ENCODE measurements at regions not wholly inside any gene's neighbourhood (a gene's known extent, or its start where the extent isn't known, plus 50 kb on each side); places are given as distances from the start of the nearest gene placed in this dataset.

DNA sequence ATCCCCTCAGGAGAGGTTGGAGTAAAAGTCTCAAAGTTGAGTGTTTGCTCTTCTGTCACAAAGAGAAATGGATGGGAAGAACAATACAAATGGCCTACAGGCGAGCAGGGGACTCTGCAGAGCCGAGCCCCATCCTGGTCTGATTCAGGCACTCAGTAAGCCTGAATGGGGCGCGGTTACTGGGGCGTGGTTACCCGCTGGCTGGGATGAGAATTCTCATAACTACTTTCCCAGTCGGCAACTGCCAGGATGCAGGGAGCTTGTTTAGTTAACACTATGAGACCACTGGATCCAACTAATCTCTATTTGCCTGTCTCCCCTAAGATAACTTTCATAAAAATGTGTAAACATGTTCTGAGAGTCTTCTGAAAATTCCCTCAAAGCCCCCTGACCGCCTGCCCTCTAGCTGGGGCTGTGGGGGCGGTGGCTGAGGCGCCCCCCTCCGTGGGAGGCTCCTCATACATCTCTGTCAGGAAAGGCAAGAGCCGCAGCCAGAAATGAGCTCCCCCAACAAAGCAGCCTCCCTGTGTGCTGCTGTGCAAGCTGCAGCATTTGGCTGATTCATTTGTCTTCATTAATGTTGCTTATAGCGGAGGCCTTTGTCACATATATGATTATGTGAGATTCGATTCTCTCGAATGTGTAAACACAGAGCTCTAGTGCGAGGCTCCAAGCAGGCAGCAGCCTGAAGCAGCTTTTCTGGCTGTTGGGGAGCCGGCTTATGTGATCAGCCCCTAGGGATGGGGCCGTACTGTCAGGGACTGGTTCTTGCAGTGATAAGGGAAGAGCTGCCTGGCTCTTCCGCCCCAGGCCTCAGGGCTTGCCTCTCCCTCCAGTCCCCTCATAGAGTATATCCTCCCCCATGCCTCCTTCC is 126.1 kb upstream of the ARHGAP5 start:
- Histone ChIP-seq H3K9me3 (replicated peaks; ENCODE audit: control insufficient read depth, low read depth, low read length) (no peaks in the 10 kb centered on the region), H3K27ac (ENCODE audit: low read length) (peak overlapping the region; percentile 60), H3K4me1 (ENCODE audit: control insufficient read depth, insufficient read depth, low read length) (peaks cover 16% of the 10 kb centered on the region), H3K4me3 (ENCODE audit: low read length) (no peak overlapping the region), H3K27me3 (ENCODE audit: control insufficient read depth, insufficient read depth, low read length) (no peaks in the 10 kb centered on the region), H3K36me3 (ENCODE audit: control insufficient read depth, insufficient read depth, low read length) (no peaks in the 10 kb centered on the region)
- WGBS (ENCODE audit: insufficient coverage): 1% methylated on average over 8 of the region's 19 CpGs
- DNase-seq: peak; percentile 88

DNA sequence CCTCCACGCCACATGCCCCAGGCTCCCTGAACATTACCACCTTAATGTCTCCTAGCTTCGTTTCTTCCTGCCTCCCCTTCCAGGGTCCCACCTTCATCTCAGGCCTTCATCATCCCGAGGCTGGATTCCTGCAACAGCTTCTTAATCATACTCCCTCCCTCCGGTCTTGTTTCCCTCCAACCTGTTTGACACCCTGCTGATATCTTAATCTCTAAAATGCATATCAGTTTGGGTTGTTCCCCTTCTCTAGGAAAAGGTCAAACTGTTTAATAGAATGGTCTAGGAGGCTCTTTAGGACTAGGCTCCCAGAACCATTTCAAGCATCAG is 125.5 kb upstream of the ARHGAP5 start:
- DNase-seq: no peak
- Histone ChIP-seq H3K27me3 (ENCODE audit: control insufficient read depth, insufficient read depth, low read length) (no peaks in the 10 kb centered on the region), H3K36me3 (ENCODE audit: control insufficient read depth, insufficient read depth, low read length) (no peaks in the 10 kb centered on the region), H3K4me1 (ENCODE audit: control insufficient read depth, insufficient read depth, low read length) (peaks cover 16% of the 10 kb centered on the region), H3K9me3 (replicated peaks; ENCODE audit: control insufficient read depth, low read depth, low read length) (no peaks in the 10 kb centered on the region), H3K4me3 (ENCODE audit: low read length) (no peak overlapping the region), H3K27ac (ENCODE audit: low read length) (peak overlapping the region; percentile 60)
- 40% methylated on average over 3 of the region's 4 CpGs for WGBS (ENCODE audit: insufficient coverage)

- 89% methylated on average over 1 of the region's 1 CpG for WGBS (ENCODE audit: insufficient coverage)
- Histone ChIP-seq H3K9me3 (replicated peaks; ENCODE audit: control insufficient read depth, low read depth, low read length) (no peaks in the 10 kb centered on the region), H3K36me3 (ENCODE audit: control insufficient read depth, insufficient read depth, low read length) (no peaks in the 10 kb centered on the region), H3K4me3 (ENCODE audit: low read length) (no peak overlapping the region), H3K4me1 (ENCODE audit: control insufficient read depth, insufficient read depth, low read length) (peaks cover 16% of the 10 kb centered on the region), H3K27me3 (ENCODE audit: control insufficient read depth, insufficient read depth, low read length) (no peaks in the 10 kb centered on the region), H3K27ac (ENCODE audit: low read length) (no peak overlapping the region)
- no peak for DNase-seq
Measured at GRCh38 chr14:31952573-31952972, 124.5 kb upstream of the ARHGAP5 start.

DNA sequence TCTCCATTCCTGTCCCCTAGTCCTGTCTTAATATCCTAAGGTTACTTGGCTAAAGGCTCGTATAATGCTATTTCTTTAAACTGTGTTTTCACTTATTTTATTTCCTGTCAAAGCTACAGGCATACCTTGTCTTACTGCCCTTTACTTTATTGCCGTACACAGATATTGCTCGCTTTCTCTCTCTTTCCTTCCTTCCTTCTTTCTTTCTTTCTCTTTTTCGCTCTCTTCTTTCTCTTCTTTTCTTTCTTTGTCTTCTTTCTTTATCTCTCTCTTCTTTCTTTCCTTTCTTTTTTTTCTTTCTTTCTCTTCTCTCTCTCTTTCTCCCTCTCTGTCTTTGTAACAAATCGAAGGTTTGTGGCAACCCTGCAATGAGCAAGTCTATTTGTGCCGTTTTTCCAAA is 123.9 kb upstream of the ARHGAP5 start:
- DNase-seq: no peak
- Histone ChIP-seq H3K27me3 (ENCODE audit: control insufficient read depth, insufficient read depth, low read length) (no peaks in the 10 kb centered on the region), H3K9me3 (replicated peaks; ENCODE audit: control insufficient read depth, low read depth, low read length) (no peaks in the 10 kb centered on the region), H3K27ac (ENCODE audit: low read length) (no peak overlapping the region), H3K4me1 (ENCODE audit: control insufficient read depth, insufficient read depth, low read length) (peaks cover 16% of the 10 kb centered on the region), H3K36me3 (ENCODE audit: control insufficient read depth, insufficient read depth, low read length) (no peaks in the 10 kb centered on the region), H3K4me3 (ENCODE audit: low read length) (no peak overlapping the region)
- WGBS (ENCODE audit: insufficient coverage): 95% methylated on average over 4 of the region's 6 CpGs

DNA sequence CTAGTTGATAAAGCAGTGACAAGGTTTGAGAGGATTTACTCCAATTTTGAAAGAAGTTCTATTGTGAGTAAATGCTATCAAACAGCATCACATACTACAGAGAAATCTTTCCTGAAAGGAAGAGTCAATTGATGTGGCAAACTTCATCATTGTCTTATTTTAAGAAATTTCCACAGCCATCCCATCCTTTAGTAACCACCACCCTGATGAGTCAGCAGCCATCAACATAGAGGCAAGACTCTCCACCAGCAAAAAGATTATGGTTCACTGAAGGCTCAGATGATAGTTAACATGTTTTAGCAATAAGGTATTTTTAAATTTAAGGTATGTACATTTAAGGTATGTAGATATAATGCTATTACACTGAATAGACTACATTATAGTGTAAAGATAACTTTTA is 122.1 kb upstream of the ARHGAP5 start:
- no peaks in the 10 kb centered on the region for H3K27me3 ChIP-seq (ENCODE audit: control insufficient read depth, insufficient read depth, low read length)
- H3K4me3 ChIP-seq (ENCODE audit: low read length): no peak overlapping the region
- no peaks in the 10 kb centered on the region for H3K36me3 ChIP-seq (ENCODE audit: control insufficient read depth, insufficient read depth, low read length)
- DNase-seq: no peak
- peaks cover 15% of the 10 kb centered on the region for H3K4me1 ChIP-seq (ENCODE audit: control insufficient read depth, insufficient read depth, low read length)
- H3K9me3 ChIP-seq (replicated peaks; ENCODE audit: control insufficient read depth, low read depth, low read length): no peaks in the 10 kb centered on the region
- no peak overlapping the region for H3K27ac ChIP-seq (ENCODE audit: low read length)

DNA sequence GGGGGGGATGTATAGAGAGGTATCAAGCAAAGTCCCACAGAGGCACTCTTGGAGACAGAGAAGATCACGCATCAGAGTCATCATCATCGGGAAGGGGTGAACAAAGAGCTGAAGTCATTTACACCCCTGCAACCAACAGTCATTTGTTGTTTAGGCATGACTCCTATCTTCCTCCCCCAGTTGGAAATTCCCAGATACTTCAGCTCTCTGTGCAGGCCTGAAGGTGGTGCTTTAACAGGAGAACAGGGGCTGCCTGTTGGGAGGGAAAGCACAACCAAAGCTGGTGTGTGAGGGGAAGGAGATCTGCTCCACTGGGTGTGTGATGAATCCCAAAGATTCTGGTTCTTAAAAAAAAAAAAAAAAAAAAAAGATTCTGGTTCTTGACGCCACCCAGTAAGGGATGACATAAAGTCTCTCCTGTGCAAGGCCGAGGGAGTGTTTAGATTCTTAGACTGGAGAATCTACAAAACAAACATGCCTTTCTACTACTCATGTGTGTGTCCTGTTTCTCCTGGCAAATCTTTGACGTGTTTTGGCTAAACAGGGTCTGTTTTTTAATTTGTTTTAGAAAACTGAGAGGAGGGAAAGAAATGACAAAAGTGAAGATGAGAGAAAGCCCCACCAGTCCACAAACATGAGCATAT is 121.0 kb upstream of the ARHGAP5 start:
- Histone ChIP-seq H3K27ac (ENCODE audit: low read length) (no peak overlapping the region), H3K4me1 (ENCODE audit: control insufficient read depth, insufficient read depth, low read length) (peaks cover 5% of the 10 kb centered on the region), H3K27me3 (ENCODE audit: control insufficient read depth, insufficient read depth, low read length) (no peaks in the 10 kb centered on the region), H3K4me3 (ENCODE audit: low read length) (no peak overlapping the region), H3K9me3 (replicated peaks; ENCODE audit: control insufficient read depth, low read depth, low read length) (no peaks in the 10 kb centered on the region), H3K36me3 (ENCODE audit: control insufficient read depth, insufficient read depth, low read length) (no peaks in the 10 kb centered on the region)
- no peak for DNase-seq
- no CpG with 5 or more reads among the region's 5 CpGs for WGBS (ENCODE audit: insufficient coverage)

DNA sequence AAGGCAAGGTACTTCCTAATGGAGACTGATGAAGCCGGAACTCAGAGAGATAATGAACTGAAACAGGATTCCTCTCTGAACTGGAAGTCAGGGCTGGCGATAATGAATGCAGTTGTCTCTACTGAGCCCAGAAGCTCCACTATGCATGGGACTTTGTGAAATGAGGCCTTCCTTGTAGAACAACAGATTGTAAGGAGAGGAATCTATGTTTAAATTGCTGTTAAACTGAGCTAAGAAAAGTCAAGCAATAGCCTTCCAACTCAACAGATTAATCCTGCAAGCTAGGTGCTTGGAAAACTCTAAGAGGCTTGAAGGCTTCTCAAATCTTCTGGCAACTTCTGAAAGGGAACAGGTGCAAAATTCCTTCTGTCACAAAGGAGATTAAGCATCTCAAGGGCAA is 119.5 kb upstream of the ARHGAP5 start:
- H3K27ac ChIP-seq (ENCODE audit: low read length): no peak overlapping the region
- no peak for DNase-seq
- WGBS (ENCODE audit: insufficient coverage): 95% methylated on average over 2 of the region's 2 CpGs
- no peaks in the 10 kb centered on the region for H3K27me3 ChIP-seq (ENCODE audit: control insufficient read depth, insufficient read depth, low read length)
- H3K9me3 ChIP-seq (replicated peaks; ENCODE audit: control insufficient read depth, low read depth, low read length): no peaks in the 10 kb centered on the region
- H3K4me1 ChIP-seq (ENCODE audit: control insufficient read depth, insufficient read depth, low read length): peaks cover 6% of the 10 kb centered on the region
- H3K36me3 ChIP-seq (ENCODE audit: control insufficient read depth, insufficient read depth, low read length): no peaks in the 10 kb centered on the region
- H3K4me3 ChIP-seq (ENCODE audit: low read length): no peak overlapping the region

DNA sequence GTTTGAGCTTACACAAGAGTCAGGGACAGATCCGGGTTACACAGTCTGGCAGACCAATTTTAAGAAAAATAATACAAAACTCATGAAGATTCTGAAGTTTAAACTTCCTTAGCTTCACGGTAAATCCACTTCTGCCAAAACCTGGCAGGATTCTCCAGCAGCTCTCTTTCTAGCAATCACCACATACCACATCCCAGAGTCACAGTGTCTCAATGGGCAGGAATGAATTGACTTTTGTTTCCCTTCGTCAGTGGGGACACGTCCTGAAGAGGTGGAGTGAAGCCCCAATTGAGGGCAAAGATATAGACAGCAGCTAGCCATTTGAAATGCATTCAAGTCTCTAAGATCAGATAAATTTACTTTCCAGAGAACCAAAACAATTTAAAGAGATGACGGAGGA is 117.1 kb upstream of the ARHGAP5 start:
- Histone ChIP-seq H3K27ac (ENCODE audit: low read length) (no peak overlapping the region), H3K36me3 (ENCODE audit: control insufficient read depth, insufficient read depth, low read length) (no peaks in the 10 kb centered on the region), H3K9me3 (replicated peaks; ENCODE audit: control insufficient read depth, low read depth, low read length) (no peaks in the 10 kb centered on the region), H3K4me3 (ENCODE audit: low read length) (no peak overlapping the region), H3K27me3 (ENCODE audit: control insufficient read depth, insufficient read depth, low read length) (no peaks in the 10 kb centered on the region), H3K4me1 (ENCODE audit: control insufficient read depth, insufficient read depth, low read length) (peaks cover 10% of the 10 kb centered on the region)
- 67% methylated on average over 4 of the region's 5 CpGs for WGBS (ENCODE audit: insufficient coverage)
- no peak for DNase-seq

DNA sequence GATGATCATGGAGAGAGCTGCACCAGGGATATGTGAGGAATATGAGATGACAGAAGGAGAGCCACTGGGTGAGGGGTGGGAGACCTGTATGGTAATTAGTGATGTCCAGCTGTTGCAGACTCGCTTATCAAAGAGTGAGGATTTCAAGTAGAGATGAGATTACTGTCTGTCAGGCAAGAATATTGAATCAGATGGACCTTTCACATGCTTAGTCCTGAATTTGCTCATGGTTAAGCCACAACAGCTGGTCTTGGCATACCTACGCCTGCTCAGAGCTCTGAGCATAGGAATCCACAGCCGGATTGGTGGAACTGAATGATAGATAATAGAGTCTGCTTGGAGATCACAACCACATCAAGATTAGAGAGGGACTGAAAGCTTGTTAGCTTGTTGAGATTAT is 115.2 kb upstream of the ARHGAP5 start:
- H3K4me1 ChIP-seq (ENCODE audit: control insufficient read depth, insufficient read depth, low read length): peaks cover 19% of the 10 kb centered on the region
- no peaks in the 10 kb centered on the region for H3K9me3 ChIP-seq (replicated peaks; ENCODE audit: control insufficient read depth, low read depth, low read length)
- peak; percentile 25 for DNase-seq
- H3K4me3 ChIP-seq (ENCODE audit: low read length): no peak overlapping the region
- H3K27me3 ChIP-seq (ENCODE audit: control insufficient read depth, insufficient read depth, low read length): no peaks in the 10 kb centered on the region
- H3K27ac ChIP-seq (ENCODE audit: low read length): no peak overlapping the region
- H3K36me3 ChIP-seq (ENCODE audit: control insufficient read depth, insufficient read depth, low read length): no peaks in the 10 kb centered on the region
- WGBS (ENCODE audit: insufficient coverage): 67% methylated on average over 1 of the region's 3 CpGs

GRCh38 chr14:31962920-31963319 is 114.2 kb upstream of the ARHGAP5 start:
- no peaks in the 10 kb centered on the region for H3K9me3 ChIP-seq (replicated peaks; ENCODE audit: control insufficient read depth, low read depth, low read length)
- no peaks in the 10 kb centered on the region for H3K36me3 ChIP-seq (ENCODE audit: control insufficient read depth, insufficient read depth, low read length)
- H3K27ac ChIP-seq (ENCODE audit: low read length): no peak overlapping the region
- WGBS (ENCODE audit: insufficient coverage): 100% methylated on average over 1 of the region's 4 CpGs
- H3K4me1 ChIP-seq (ENCODE audit: control insufficient read depth, insufficient read depth, low read length): peaks cover 25% of the 10 kb centered on the region
- H3K4me3 ChIP-seq (ENCODE audit: low read length): no peak overlapping the region
- no peaks in the 10 kb centered on the region for H3K27me3 ChIP-seq (ENCODE audit: control insufficient read depth, insufficient read depth, low read length)
- DNase-seq: no peak

Measured in muscle of leg (tissue), 3 donors.